ENCODE measurements at regions not wholly inside any gene's neighbourhood (a gene's known extent, or its start where the extent isn't known, plus 50 kb on each side); places are given as distances from the start of the nearest gene placed in this dataset.
"Not testable (repeated sequence)": the region's sequence is repeated elsewhere in the genome, so short reads cannot be mapped to it uniquely, and the experiment has no call there.

GRCh38 chr21:27379354-27379753 is 412.5 kb upstream of the ADAMTS5 start:
- DNase-seq, result no peak

- no peak for DNase-seq
These were observed 405.5 kb upstream of the ADAMTS5 start for GRCh38 chr21:27372381-27372780.

- DNase-seq, result no peak
These were observed 405.1 kb upstream of the ADAMTS5 start for GRCh38 chr21:27371975-27372331.

GRCh38 chr21:27371115-27371974 is 404.5 kb upstream of the ADAMTS5 start:
- no peak for DNase-seq

- DNase-seq, result no peak
These were observed 403.2 kb upstream of the ADAMTS5 start for GRCh38 chr21:27369978-27370571.

- no peak for DNase-seq
These were observed 402.3 kb upstream of the ADAMTS5 start for GRCh38 chr21:27369234-27369633.

- DNase-seq, result no peak
These were observed 399.9 kb upstream of the ADAMTS5 start for GRCh38 chr21:27366646-27367235.

- DNase-seq, result no peak
These were observed 399.1 kb upstream of the ADAMTS5 start for GRCh38 chr21:27366036-27366435.

GRCh38 chr21:27365394-27365793 is 398.5 kb upstream of the ADAMTS5 start:
- no peak for DNase-seq

- DNase-seq, result no peak
These were observed 397.0 kb upstream of the ADAMTS5 start for GRCh38 chr21:27363719-27364477.

GRCh38 chr21:27362249-27362648 is 395.4 kb upstream of the ADAMTS5 start:
- DNase-seq, result no peak

- no peak for DNase-seq
These were observed 392.3 kb upstream of the ADAMTS5 start for GRCh38 chr21:27359141-27359540.

GRCh38 chr21:27352885-27353284 is 386.0 kb upstream of the ADAMTS5 start:
- DNase-seq, result no peak

- no peak for DNase-seq
These were observed 379.2 kb upstream of the ADAMTS5 start for GRCh38 chr21:27346041-27346448.

- DNase-seq, result no peak
These were observed 373.0 kb upstream of the ADAMTS5 start for GRCh38 chr21:27339902-27340301.

GRCh38 chr21:27338007-27338406 is 371.1 kb upstream of the ADAMTS5 start:
- not testable (repeated sequence) for DNase-seq

- no peak for DNase-seq
These were observed 366.2 kb upstream of the ADAMTS5 start for GRCh38 chr21:27333096-27333495.

- DNase-seq, result no peak
These were observed 362.5 kb upstream of the ADAMTS5 start for GRCh38 chr21:27329255-27329851.

- no peak for DNase-seq
These were observed 359.4 kb upstream of the ADAMTS5 start for GRCh38 chr21:27326301-27326700.

- no peak for DNase-seq
These were observed 356.4 kb upstream of the ADAMTS5 start for GRCh38 chr21:27323331-27323730.

GRCh38 chr21:27321791-27322190 is 354.9 kb upstream of the ADAMTS5 start:
- DNase-seq, result no peak

- no peak for DNase-seq
These were observed 354.0 kb upstream of the ADAMTS5 start for GRCh38 chr21:27320868-27321267.

GRCh38 chr21:27317601-27318000 is 350.7 kb upstream of the ADAMTS5 start:
- DNase-seq, result not testable (repeated sequence)
